ENCODE measurements at regions not wholly inside any gene's neighbourhood (a gene's known extent, or its start where the extent isn't known, plus 50 kb on each side); places are given as distances from the start of the nearest gene placed in this dataset.

DNA sequence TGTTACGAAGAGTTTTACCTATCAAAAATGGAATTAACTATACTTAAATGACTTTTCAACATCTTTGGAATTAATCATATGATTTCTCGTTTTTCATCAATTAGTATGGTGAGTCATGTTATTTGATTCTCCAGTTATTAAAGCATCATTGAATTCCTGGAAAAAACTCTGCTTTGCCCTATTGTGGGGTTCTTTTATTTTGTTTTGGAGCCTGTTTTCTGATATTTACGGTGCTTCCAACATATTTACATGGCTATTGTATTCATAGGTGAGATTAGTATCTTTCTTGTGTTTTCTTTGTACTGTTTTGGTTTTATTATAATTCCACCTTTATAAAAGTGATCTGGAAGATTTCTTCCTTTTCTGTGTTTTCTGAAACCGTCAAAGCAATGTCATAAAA, 902.7 kb downstream of the TBC1D22A start:
- TF ChIP-seq CTCF (IDR thresholded peaks at IDR 0.05) (no peak), ZFX (IDR thresholded peaks at IDR 0.05; ENCODE audit: borderline replicate concordance) (no peak)
